Activated naive CD8-positive, alpha-beta T cell treated with anti-CD3 and anti-CD28 coated beads, Interleukin-2, amount 50 U/mL, for 24 hours (primary cell): ENCODE measurements at regions not wholly inside any gene's neighbourhood (a gene's known extent, or its start where the extent isn't known, plus 50 kb on each side); places are given as distances from the start of the nearest gene placed in this dataset.
"Not testable (repeated sequence)": the region's sequence is repeated elsewhere in the genome, so short reads cannot be mapped to it uniquely, and the experiment has no call there.

ENCODE experiments used
- ATAC-seq: fragments of 150-1000 bp; cut with Tn5 transposase; one replicate; pipeline ENCODE4 v1.10.0; 2021
- DNase-seq: peaks from one replicate; pipeline ENCODE4 v3.0.0; 2021
- H3K27ac Mint-ChIP-seq: one replicate; pipeline ENCODE4 v1.8.0; 2021; ENCODE audit warnings: mild to moderate bottlenecking, mixed read lengths
- H3K27me3 Mint-ChIP-seq: one replicate; pipeline ENCODE4 v1.8.0; 2021; ENCODE audit warnings: mixed read lengths
- H3K36me3 Mint-ChIP-seq: one replicate; pipeline ENCODE4 v1.8.0; 2021; ENCODE audit warnings: low read depth, mixed read lengths
- H3K4me1 Mint-ChIP-seq: one replicate; pipeline ENCODE4 v1.8.0; 2021; ENCODE audit warnings: mixed read lengths
- H3K4me3 Mint-ChIP-seq: one replicate; pipeline ENCODE4 v1.8.0; 2021; ENCODE audit warnings: mild to moderate bottlenecking, moderate library complexity, mixed read lengths
- H3K9me3 Mint-ChIP-seq: one replicate; pipeline ENCODE4 v1.8.0; 2021; ENCODE audit warnings: mixed read lengths

GRCh38 chr5:69000216-69000919, 93.4 kb upstream of the SLC30A5 start:
- H3K27ac Mint-ChIP-seq: no peak overlapping the region
- peaks cover 12% of the 10 kb centered on the region for H3K27me3 Mint-ChIP-seq
- ATAC-seq (no peak), DNase-seq (no peak)
- no peak overlapping the region for H3K4me3 Mint-ChIP-seq
- no peaks in the 10 kb centered on the region for H3K9me3 Mint-ChIP-seq
- H3K36me3 Mint-ChIP-seq: no peaks in the 10 kb centered on the region
- H3K4me1 Mint-ChIP-seq: peaks cover 5% of the 10 kb centered on the region

- H3K9me3 Mint-ChIP-seq: no peaks in the 10 kb centered on the region
- DNase-seq: no peak
- no peak overlapping the region for H3K4me3 Mint-ChIP-seq
- H3K27me3 Mint-ChIP-seq: peaks cover 13% of the 10 kb centered on the region
- H3K27ac Mint-ChIP-seq: no peak overlapping the region
- H3K36me3 Mint-ChIP-seq: no peaks in the 10 kb centered on the region
- no peak for ATAC-seq
- peaks cover 2% of the 10 kb centered on the region for H3K4me1 Mint-ChIP-seq
Measured at GRCh38 chr5:69000949-69001348, 92.9 kb upstream of the SLC30A5 start.

- no peaks in the 10 kb centered on the region for H3K9me3 Mint-ChIP-seq
Measured at GRCh38 chr5:69001627-69002026, 92.2 kb upstream of the SLC30A5 start.

DNA sequence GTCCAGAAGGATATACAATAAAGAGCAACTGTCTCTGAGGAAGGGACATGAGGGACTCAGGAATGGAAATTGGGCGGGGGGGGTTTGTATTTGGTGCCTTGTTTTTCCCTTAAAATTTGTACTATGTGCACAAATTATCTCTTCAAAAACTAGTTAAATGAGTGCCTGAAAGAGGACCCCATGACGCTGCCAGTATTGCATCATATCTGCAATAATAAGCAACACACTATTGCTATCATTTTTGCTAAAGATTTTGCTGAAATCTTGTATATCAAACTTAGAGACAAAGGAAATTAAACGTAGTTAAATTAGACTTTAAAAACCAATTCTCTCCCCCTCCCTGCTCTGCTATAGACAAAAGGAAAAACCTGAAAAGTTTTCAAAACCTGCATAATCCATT, 89.7 kb upstream of the SLC30A5 start:
- H3K4me1 Mint-ChIP-seq: no peaks in the 10 kb centered on the region
- DNase-seq (no peak), ATAC-seq (no peak)
- peaks cover 7% of the 10 kb centered on the region for H3K27me3 Mint-ChIP-seq
- H3K4me3 Mint-ChIP-seq: no peak overlapping the region
- no peak overlapping the region for H3K27ac Mint-ChIP-seq
- H3K36me3 Mint-ChIP-seq: no peaks in the 10 kb centered on the region
- H3K9me3 Mint-ChIP-seq: no peaks in the 10 kb centered on the region

More at GRCh38 chr5:69001627-69002026, 92.2 kb upstream of the SLC30A5 start:
- Mint-ChIP-seq H3K4me3 (no peak overlapping the region), H3K27me3 (peaks cover 12% of the 10 kb centered on the region), H3K36me3 (no peaks in the 10 kb centered on the region), H3K4me1 (no peaks in the 10 kb centered on the region), H3K27ac (no peak overlapping the region)
- no peak for ATAC-seq
- DNase-seq: no peak

GRCh38 chr5:69004676-69005075, 89.1 kb upstream of the SLC30A5 start:
- no peaks in the 10 kb centered on the region for H3K36me3 Mint-ChIP-seq
- H3K27ac Mint-ChIP-seq: no peak overlapping the region
- DNase-seq (no peak), ATAC-seq (no peak)
- peaks cover 7% of the 10 kb centered on the region for H3K27me3 Mint-ChIP-seq
- H3K4me1 Mint-ChIP-seq: no peaks in the 10 kb centered on the region
- H3K9me3 Mint-ChIP-seq: no peaks in the 10 kb centered on the region
- no peak overlapping the region for H3K4me3 Mint-ChIP-seq

- no peak overlapping the region for H3K27ac Mint-ChIP-seq
- no peaks in the 10 kb centered on the region for H3K9me3 Mint-ChIP-seq
- no peaks in the 10 kb centered on the region for H3K4me1 Mint-ChIP-seq
- DNase-seq: no peak
- H3K36me3 Mint-ChIP-seq: no peaks in the 10 kb centered on the region
- no peak for ATAC-seq
- peaks cover 11% of the 10 kb centered on the region for H3K27me3 Mint-ChIP-seq
- H3K4me3 Mint-ChIP-seq: no peak overlapping the region
Measured at GRCh38 chr5:69006030-69006429, 87.8 kb upstream of the SLC30A5 start.

DNA sequence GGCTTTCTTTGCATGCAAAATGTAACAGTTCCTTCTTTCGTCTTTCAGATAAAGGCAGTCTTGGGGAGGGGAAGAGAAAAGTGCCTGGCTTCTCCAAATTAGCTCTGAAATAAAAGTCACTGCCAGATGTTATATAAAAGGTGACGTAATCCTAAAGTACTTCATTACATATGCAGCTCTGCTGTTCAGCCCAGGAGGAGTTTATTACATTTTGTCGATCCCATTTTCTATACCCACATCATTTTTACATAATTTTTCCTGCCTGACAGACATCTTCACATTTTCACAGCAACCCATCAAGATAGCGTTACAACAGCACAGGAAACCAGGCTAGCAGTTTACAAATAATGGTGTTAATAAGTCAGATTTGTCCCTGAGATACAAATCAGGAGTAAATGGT, 86.7 kb upstream of the SLC30A5 start:
- Mint-ChIP-seq H3K4me1 (no peaks in the 10 kb centered on the region), H3K36me3 (no peaks in the 10 kb centered on the region), H3K9me3 (no peaks in the 10 kb centered on the region), H3K27me3 (peaks cover 11% of the 10 kb centered on the region), H3K27ac (no peak overlapping the region), H3K4me3 (no peak overlapping the region)
- ATAC-seq (no peak), DNase-seq (no peak)

- no peak overlapping the region for H3K27ac Mint-ChIP-seq
- peak; percentile 75 for DNase-seq
- H3K4me1 Mint-ChIP-seq: no peaks in the 10 kb centered on the region
- H3K4me3 Mint-ChIP-seq: no peak overlapping the region
- no peaks in the 10 kb centered on the region for H3K9me3 Mint-ChIP-seq
- H3K36me3 Mint-ChIP-seq: no peaks in the 10 kb centered on the region
- peak; percentile 57 for ATAC-seq
- H3K27me3 Mint-ChIP-seq: peaks cover 10% of the 10 kb centered on the region
Measured at GRCh38 chr5:69007726-69008368, 86.0 kb upstream of the SLC30A5 start.

DNA sequence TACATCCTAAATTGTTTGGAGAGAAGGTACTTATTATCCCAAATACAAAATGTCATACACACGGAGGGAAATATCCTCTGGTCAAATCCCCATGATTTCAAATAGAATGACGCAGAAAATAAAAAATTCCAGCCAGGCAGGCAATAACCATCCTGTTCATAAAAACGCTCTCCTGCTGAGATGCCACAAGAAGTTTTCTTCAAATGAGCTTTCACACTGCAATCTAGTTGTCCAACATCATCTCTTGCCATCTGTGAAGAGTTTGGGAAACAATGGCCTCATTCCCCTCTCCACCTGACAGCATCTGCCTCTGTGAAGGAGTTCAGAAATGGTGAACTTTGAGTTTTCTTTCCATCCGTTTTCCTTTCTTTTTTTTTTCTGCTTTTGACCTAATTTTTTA, 83.3 kb upstream of the SLC30A5 start:
- H3K27me3 Mint-ChIP-seq: peaks cover 7% of the 10 kb centered on the region
- H3K4me1 Mint-ChIP-seq: no peaks in the 10 kb centered on the region
- H3K27ac Mint-ChIP-seq: no peak overlapping the region
- H3K4me3 Mint-ChIP-seq: no peak overlapping the region
- ATAC-seq: no peak
- peaks cover 2% of the 10 kb centered on the region for H3K36me3 Mint-ChIP-seq
- no peaks in the 10 kb centered on the region for H3K9me3 Mint-ChIP-seq
- DNase-seq: no peak

DNA sequence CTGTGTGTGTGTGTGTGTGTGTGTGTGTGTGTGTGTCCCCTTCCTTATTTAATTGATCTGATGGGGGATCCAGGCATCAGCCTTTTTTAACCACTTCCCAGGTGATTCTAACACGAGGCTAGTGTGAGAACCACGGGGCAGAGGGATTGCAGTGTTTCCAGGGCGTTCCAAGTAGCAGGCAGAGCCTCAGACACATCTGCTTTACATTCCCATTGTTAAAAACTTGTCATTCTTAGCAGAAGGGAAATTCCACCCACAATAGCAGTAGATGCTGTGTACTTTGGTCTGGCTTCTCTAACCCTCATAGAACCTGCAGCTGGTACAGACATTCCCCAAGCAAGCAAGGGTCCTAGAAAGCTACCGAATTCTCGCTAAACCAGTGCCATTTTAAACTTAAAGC, 81.9 kb upstream of the SLC30A5 start:
- Mint-ChIP-seq H3K4me1 (no peaks in the 10 kb centered on the region), H3K9me3 (no peaks in the 10 kb centered on the region), H3K36me3 (peaks cover 2% of the 10 kb centered on the region), H3K27me3 (peaks cover 7% of the 10 kb centered on the region), H3K27ac (no peak overlapping the region), H3K4me3 (no peak overlapping the region)
- DNase-seq (no peak), ATAC-seq (no peak)

- DNase-seq: no peak
- no peaks in the 10 kb centered on the region for H3K9me3 Mint-ChIP-seq
- H3K36me3 Mint-ChIP-seq: peaks cover 2% of the 10 kb centered on the region
- no peak overlapping the region for H3K4me3 Mint-ChIP-seq
- no peaks in the 10 kb centered on the region for H3K4me1 Mint-ChIP-seq
- no peak overlapping the region for H3K27ac Mint-ChIP-seq
- peaks cover 4% of the 10 kb centered on the region for H3K27me3 Mint-ChIP-seq
- no peak for ATAC-seq
Measured at GRCh38 chr5:69013481-69013880, 80.3 kb upstream of the SLC30A5 start.

GRCh38 chr5:69014007-69014406, 79.8 kb upstream of the SLC30A5 start:
- not testable (repeated sequence) for ATAC-seq, H3K9me3 Mint-ChIP-seq, H3K4me1 Mint-ChIP-seq, H3K36me3 Mint-ChIP-seq, DNase-seq, H3K27ac Mint-ChIP-seq, H3K4me3 Mint-ChIP-seq, H3K27me3 Mint-ChIP-seq

- DNase-seq (no peak), ATAC-seq (no peak)
- Mint-ChIP-seq H3K27ac (no peak overlapping the region), H3K27me3 (peaks cover 6% of the 10 kb centered on the region), H3K36me3 (no peaks in the 10 kb centered on the region), H3K4me3 (no peak overlapping the region), H3K4me1 (no peaks in the 10 kb centered on the region), H3K9me3 (no peaks in the 10 kb centered on the region)
Measured at GRCh38 chr5:69019668-69020375, 74.0 kb upstream of the SLC30A5 start.

- no peaks in the 10 kb centered on the region for H3K4me1 Mint-ChIP-seq
- peak; percentile 63 for ATAC-seq
- no peak overlapping the region for H3K4me3 Mint-ChIP-seq
- H3K27me3 Mint-ChIP-seq: peaks cover 6% of the 10 kb centered on the region
- no peak overlapping the region for H3K27ac Mint-ChIP-seq
- no peak for DNase-seq
- no peaks in the 10 kb centered on the region for H3K36me3 Mint-ChIP-seq
- no peaks in the 10 kb centered on the region for H3K9me3 Mint-ChIP-seq
Measured at GRCh38 chr5:69024241-69024651, 69.6 kb upstream of the SLC30A5 start.

- Mint-ChIP-seq H3K4me1 (no peaks in the 10 kb centered on the region), H3K36me3 (no peaks in the 10 kb centered on the region), H3K9me3 (no peaks in the 10 kb centered on the region), H3K4me3 (no peak overlapping the region), H3K27me3 (peaks cover 1% of the 10 kb centered on the region), H3K27ac (no peak overlapping the region)
- DNase-seq (no peak), ATAC-seq (no peak)
Measured at GRCh38 chr5:69029292-69029691, 64.5 kb upstream of the SLC30A5 start.
